HG02798 (cell line): ENCODE measurements at regions not wholly inside any gene's neighbourhood (a gene's known extent, or its start where the extent isn't known, plus 50 kb on each side); places are given as distances from the start of the nearest gene placed in this dataset.

Experiments used
- ATAC-seq: cut with Tn5 transposase; IDR thresholded peaks from one replicate; pipeline ENCODE4 v1.9.1; 2021; ENCODE audit warnings: mild to moderate bottlenecking; ENCODE audit not compliant: unreplicated experiment, poor library complexity

DNA sequence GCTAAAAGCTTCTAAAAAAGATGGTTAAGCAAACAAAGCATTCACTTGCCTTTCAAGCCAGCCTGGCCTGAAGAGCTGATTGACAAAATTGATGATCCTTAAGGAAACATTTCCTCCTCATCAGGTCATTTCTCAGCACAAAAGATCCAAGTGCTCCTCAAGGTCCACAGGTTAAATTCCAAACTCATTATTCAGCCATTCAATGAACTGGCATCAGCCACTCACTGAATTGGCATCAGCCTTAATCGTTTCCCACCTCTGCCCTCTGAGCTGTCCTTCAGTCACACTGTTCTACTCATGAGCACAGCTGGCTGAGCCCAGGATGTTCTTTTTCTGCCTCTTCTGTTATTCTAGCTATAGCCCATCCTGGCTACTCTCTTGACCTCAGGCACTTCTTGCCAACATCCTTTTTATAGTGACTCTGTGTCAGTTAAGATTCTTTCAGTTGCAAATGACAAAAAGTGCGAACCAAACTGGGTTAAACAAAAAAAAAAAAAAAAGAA is 147.5 kb downstream of the RAB11FIP2 start:
- no peak for ATAC-seq

DNA sequence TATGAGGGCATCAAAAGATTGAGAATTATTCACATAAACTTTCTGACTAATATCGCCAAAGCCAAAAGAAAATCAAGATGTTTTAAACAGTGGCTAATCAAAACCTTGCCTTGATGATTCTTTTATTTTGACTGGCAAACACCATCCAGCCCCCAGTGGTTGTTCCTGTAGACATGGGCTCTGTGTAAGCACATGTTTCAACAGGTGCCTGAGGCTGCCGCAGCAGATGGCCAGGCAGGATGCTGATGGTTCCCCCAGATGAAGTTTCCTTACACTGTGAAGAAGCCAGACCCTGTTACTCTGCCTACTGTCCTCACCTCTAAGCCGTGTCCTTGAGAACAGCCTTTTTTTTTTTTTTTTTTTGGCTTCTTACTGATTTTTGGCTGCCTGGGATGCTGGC is 146.5 kb downstream of the RAB11FIP2 start:
- ATAC-seq, result no peak

DNA sequence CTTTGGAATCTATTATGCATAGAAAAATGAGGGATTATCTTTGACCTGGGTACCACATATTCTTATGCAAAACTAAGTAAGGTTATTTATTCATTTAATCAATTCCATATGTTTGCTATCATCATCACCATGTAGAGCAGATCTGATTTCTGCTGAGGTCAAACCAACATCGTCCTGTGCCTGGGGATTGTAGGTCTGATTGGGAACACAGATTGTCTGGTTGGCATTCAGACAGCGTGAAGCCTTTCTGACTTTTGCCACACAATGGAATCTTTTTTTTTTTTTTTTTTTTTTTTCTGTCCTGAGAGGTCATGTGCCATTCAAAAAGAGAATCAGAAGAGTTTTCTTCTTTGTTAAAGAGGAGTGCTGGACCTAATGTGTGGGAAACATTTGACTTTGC is 142.9 kb downstream of the RAB11FIP2 start:
- no peak for ATAC-seq

DNA sequence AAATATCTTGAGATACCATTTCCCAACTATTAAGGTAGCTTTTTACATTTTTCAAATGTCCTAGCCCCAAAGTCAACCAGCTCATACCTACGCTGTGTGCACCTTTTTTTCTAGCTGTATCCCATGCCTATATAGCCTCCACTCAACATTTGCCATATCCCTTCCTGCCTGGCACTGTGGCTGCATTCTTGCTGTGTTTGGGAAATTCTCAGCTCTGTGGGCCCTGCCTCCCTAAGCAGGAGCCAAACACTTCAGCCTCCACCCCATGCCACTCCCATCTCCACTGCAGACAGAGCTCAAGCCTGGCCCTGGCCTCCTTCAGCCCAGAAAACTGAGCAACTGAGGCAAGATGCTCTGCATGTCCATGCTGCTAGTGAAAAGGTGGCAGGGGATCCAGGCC is 141.3 kb downstream of the RAB11FIP2 start:
- no peak for ATAC-seq

DNA sequence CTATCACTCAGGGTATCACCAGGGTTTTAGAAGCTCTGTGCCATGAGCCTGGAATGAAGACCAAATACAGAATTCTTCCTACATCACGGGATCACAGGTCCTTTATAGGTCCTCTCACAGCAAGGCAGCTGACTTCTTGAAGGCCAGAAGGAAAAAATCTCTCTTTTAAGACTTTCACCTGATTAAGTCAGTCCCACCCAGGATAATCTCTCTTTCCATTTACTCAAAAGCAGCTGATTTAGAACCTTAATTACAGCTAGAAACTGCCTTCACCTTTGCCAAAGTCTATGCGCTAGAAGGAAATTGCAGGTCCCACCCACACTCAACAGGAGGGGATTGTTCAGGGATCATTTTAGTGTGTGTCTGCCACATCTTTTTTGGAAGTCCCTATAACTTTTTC is 135.1 kb downstream of the RAB11FIP2 start:
- no peak for ATAC-seq

DNA sequence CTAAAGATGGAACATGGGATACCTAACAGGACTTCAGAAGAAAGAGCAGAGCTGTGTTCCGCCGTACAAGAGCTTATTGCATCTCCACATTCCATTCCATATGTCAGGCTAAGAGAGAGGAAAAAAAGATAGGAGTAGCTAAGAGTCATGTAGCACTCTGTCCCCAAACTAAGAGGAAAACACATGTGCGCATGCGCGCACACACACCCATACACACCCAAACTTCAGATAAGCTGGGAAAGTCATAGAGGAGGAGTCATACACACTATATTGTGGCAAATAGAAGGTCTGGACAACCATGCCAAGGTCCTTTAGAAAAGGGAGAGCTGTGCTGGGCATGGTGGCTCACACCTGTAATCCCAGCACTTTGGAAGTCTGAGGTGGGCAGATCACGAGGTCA is 132.4 kb downstream of the RAB11FIP2 start:
- ATAC-seq, result no peak

DNA sequence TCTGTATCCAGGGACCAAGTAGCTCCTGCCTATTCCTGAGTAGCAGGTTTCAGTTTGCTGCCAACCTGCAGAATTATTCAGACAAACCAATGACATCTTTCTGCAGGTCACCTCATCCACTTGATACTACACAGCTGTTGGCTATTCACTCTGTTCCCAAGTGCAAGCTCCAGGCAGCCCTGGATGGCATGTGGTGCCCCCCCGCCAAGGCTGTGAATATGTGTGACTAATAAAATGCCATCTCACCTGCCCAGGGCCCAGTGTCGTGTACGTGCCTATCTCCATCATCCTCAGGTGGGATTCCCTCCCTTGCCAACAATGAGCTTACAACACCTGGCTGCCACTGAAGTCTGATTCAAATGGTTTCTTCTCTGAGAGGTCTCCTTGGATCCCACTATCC is 125.8 kb downstream of the RAB11FIP2 start:
- ATAC-seq, result no peak

DNA sequence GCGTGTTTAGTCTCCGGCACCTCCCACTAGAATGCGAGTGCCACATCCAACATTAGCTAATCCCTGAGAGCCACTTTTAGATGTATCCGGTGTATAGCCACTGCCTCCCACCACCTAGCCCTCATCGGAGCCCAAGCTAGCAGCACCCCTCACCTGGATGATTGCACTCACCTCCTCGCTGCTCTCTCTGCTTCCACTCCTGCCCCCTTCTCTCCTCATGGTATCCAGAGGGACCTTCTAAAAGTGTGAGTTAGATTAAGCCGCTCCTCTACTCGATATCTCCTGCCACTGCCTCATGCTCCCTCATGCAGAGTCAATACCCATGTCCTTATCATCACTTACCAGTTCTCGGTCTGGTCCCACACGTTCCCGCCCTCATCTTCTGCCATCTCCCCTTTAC is 125.3 kb downstream of the RAB11FIP2 start:
- no peak for ATAC-seq

DNA sequence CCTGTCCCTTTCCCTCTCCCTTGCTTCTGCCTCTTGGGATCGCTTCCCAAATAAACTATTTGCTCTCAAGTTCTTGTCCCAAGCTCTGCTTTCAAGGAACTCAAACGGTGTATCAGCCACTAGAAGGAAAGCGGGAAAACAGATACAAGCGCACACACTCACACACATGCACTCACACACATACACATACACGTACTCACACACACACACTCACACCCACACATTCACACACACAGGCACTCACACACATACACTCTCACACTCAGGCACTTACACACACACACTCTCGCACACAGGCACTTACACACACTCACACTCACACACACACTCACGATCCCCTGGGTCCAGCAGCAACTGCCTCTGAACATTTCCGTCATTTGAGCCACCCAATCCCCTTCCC is 121.9 kb downstream of the RAB11FIP2 start:
- ATAC-seq, result no peak

DNA sequence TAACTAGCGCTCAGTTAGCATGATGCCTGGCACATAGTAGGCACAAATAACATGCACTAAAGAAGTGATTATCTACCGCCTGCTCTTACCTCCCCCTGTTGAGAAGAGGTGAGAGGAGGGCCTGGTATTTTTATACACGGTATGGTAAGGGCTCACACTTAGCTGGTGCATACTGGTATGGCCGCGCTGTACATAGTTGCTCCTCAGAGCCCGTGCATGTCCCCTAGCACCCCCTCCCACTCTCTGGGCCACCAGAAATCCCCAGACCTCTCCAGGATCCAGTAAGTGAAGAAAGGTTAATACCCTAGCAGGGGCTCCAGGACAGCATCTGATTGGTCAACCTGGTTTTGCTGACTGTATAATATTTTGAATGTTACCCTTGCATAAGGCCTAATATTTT is 121.4 kb downstream of the RAB11FIP2 start:
- no peak for ATAC-seq

DNA sequence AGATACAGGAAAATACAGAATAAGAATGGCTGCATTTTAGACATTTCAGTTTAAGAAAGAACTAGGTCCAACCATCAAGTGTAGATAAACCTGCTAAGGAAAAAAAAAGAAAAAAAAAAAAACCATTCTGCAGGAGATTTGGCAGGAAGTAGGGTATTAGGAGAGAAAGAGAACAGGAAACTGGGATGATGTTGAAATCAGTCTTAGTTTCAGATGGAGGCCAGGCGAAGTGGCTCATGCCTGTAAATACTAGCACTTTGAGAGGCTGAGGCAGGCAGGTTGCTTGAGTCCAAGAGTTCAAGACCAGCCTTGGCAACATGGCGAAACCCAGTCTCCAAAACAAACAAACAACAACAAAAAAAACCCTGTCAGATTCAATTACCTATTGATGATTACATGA is 120.2 kb downstream of the RAB11FIP2 start:
- no peak for ATAC-seq

DNA sequence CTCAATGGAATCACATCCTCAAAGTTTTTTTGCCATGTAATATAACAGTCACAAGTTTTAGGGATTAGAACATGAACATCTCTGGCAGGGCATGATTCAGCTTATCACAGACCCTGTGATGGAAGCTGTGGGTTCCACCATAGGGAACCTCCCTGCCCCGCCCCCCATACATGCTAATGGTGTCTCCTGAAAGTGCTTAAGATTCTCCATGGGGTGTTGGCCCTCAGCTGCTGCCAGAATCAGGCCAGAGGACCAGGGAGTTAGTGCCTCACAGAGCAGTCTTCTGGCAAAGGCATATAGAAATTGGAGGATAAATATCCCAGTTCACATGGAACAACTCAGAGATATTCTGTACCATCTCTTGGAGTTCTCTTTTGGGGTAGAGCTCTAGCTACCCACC is 119.4 kb downstream of the RAB11FIP2 start:
- ATAC-seq, result no peak

DNA sequence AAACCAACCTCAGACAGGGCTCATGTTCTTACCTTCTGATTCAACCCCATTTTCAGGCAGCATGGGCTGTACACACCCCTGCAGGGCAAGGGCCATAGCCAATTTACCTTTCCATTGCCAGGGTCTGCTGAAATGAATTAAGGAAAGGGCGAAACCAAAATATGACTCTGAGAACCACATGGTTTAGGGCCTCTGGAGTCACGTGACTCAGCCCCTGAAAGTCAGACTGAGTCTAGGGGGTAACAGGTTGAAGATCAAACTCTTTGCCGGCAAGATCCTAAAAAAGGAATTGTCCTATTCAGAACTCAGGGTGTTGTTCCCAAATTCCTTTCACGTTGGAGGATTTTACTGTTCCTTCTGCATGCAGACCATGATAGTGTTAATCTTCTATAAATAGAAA is 118.9 kb downstream of the RAB11FIP2 start:
- no peak for ATAC-seq

DNA sequence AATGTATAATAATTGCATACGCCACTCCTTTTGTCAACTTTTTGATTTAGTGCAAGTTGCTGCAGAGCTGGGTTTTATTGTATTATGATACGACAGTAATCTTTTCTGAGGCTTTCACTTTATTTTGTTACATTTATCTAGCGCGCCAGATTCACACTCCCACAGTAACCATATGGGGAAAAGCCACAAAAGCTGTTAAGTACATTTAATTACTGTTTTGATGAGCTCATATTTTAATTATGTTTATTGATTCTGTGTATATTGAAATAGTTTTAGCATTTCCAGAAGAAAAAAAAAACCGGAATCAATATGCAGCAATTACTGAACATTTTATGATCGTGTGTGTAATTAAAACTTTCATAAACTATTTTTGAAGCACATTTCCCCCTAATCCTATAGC is 118.5 kb downstream of the RAB11FIP2 start:
- ATAC-seq, result no peak

DNA sequence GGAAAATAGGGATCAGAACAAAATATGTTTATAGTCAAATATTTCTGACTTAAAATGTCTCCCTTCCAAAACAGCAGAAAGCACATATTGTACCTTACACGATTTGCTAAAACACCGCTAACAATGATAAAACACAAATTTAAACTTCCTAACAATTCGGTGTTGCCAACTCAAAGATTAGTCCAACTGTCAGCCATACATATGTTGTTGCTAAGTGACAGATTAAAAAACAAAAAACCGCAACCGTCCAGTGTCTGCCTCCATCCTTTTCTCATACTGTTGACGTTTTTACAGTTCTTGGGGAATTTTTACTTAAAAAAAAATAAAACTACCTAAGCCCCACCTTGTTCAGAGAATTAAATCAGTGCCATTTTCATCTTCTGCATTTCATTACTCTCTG is 118.0 kb downstream of the RAB11FIP2 start:
- no peak for ATAC-seq

DNA sequence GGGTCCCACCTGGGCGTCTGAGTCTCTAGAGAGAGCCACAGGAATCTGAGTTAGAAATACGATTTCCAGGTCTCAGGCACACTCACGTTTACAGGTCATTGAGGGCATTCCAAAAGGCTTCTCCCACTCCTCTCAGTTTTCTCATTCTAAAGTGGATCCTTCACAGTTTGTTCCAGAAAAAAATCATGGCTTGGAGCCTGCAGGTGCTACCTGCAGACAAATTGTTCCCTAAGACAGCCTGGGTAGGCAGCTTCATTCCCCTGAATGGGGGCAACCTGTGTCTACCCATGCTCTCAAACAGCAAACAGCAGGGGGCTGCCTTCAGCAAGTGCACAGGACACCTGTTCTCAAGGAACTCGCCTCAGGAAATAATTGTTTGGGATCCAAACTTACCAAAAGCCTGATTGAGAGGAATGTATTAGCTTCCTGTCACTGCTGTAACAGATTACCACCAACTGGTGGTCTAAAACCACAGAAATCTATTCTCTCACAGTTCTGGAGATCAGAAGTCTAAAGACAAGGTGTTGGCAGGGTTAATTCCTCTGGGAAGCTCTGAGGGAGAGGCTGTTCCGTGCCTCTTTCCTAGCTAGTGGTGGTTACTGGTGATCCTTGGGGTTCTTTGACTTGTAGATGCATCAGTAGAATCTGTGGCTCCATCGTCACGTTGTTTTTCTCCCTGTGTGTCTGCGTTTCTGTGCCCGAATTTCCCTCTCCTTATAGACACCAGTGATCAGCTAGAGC is 117.2 kb downstream of the RAB11FIP2 start:
- ATAC-seq, result no peak

DNA sequence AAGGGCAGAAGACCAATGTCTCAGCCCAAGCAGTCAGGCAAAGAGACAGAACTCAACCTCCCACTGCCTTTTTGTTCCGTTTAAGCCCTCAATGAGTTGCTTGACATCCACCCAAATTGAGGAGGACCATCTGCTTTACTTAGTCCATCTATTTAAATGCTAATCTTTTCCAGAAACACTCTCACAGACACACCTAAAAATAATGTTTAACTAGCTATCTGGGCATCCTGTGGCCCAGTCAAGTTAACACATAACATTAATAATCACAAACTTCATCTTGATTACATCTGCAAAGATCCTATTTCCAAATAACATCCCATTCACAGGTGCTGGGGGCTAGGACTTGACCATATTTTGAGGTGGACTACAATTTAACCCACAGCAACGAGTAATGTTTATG is 115.7 kb downstream of the RAB11FIP2 start:
- ATAC-seq, result no peak

DNA sequence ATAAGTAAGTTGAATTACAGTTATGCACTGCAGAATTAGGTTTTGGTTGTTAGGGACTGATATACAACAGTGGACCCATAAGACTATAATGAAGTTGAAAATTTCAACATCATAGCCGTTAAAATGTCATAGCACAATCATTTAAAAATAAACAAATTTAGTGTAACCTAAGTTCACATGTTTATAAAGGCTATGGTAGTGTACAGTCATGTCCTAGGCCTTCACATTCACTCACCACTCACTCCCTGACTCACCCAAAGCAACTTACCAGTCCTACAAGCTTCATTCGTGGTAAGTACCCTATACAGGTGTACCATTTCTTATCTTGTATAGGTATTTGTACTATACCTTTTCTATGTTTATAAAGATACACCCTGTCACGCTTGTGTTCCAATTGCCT is 113.7 kb downstream of the RAB11FIP2 start:
- ATAC-seq, result no peak

DNA sequence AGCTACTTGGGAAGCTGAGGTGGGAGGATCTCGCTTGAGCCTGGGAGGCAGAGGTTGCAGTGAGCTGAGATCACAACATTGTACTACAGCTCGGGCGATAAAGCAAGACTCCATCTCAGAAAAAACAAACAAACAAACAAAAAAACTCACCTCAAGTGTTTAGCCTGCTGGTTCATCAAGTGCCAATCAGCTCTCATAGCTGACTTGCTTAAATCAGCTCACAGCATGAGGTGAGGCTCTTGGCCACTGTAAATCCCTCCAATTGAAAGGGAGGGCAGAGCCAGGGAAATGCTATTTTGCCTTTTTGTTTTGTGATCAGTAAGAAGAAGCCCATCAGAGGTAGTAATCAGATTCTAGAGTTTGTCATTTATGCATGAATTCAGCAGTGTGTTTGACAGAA is 112.3 kb downstream of the RAB11FIP2 start:
- no peak for ATAC-seq

DNA sequence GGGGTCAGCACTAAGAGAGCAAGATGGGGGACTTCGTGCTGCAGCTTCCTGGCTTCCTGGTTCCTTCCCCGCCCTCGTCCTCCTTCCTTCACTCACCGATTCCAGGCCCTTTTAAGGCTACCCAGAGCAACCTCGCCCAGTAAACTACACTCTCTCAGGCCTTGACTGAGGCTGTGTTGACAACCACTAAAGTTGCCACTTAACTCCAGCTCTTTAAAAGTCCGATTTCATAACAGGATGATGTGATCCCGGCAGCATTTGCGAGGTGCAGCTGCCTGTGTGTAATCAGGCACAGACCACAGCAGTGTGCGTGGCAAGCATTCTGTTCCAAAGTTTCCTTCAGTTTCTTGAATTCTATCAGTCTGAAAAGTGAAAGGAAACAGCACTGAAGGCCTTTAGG is 110.6 kb downstream of the RAB11FIP2 start:
- ATAC-seq, result no peak

DNA sequence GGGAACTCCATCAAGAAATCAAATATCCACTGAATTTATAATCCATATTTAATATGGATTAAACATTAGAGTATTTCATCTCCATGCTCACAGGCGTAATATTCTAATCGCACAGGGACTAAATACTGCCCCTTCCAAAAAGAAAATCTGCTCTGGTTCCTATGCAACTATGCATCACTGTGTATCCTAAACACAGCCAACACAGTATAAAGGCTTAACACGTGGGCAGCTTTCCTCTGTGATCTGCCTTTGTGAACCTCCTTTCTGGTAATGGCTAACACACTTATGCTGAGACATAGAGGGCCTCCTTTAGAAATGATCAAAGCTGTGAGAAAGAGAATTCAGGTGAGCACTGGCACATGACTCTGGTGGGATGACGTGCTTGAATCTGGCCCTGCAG is 110.2 kb downstream of the RAB11FIP2 start:
- ATAC-seq, result no peak

DNA sequence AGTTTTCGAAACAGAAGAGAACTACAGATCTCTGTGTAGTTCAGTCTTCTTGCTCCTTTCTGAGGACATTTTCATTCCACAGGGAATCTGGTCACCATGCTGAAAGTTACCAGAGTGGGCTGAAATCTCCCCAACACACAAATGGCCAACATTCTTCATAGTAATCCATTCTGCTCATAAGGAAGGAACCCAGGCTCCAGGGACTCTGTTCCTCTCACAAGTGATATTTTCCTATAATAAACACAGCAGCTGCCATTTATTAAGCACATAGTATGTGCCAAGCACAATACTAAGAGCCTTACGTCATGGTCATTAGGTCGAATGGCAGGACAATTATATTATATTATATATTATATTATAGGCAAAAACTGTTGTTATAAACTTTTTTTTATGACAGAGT is 109.8 kb downstream of the RAB11FIP2 start:
- no peak for ATAC-seq

DNA sequence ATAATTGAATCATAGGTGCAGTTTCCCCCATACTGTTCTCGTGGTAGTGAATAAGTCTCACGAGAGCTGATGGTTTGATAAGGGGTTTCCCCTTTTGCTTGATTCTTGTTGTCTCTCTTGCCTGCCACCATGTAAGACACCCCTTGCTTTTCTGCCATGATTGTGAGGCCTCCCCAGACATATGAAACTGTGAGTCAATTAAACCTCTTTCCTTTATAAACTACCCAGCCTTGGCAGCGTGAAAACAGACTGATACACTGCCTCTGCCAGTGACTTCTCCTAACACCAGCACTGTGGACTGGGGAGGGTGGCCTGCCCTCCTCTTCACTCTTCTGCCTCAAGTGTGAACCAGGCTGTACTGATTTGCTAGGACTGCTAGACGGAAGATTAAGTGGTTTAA is 108.6 kb downstream of the RAB11FIP2 start:
- ATAC-seq, result no peak
